ENCODE measurements at regions not wholly inside any gene's neighbourhood (a gene's known extent, or its start where the extent isn't known, plus 50 kb on each side); places are given as distances from the start of the nearest gene placed in this dataset.

GRCh38 chr17:79295307-79295706, 220.7 kb downstream of the ENGASE start:
- no TSS peak for BruUV-seq (replicated peaks)
- POLR2A ChIA-PET: no interaction called here
- no peak overlapping the region for H3K4me3 ChIP-seq (replicated peaks in 1 of 3; ENCODE audit: insufficient read depth in 1 of 3, low read depth in 2 of 3, low read length in 3 of 3)

More at GRCh38 chr17:79295307-79295706, 220.7 kb downstream of the ENGASE start:
- DNase-seq (ENCODE audit: low spot score) (no peak), FAIRE-seq (no peak), ATAC-seq (no peak)
- Histone ChIP-seq H3K36me3 (replicated peaks in 1 of 2; ENCODE audit: control insufficient read depth in 1 of 2, insufficient read depth in 2 of 2, low read length in 2 of 2) (no peaks in the 10 kb centered on the region), H3K9ac (ENCODE audit: insufficient read depth, low read depth, low read length) (no peak overlapping the region), H4K20me1 (ENCODE audit: insufficient read depth, low read length) (peaks cover 5% of the 10 kb centered on the region; the same call in 1 of the 2 replicates), H3K27ac (ENCODE audit: extremely low read length, insufficient read depth, low read length) (no peak overlapping the region), H3K4me2 (ENCODE audit: low read depth, low read length) (no peak overlapping the region), H3K79me2 (ENCODE audit: insufficient read depth, low read length) (no peaks in the 10 kb centered on the region), H2AFZ (ENCODE audit: low read length) (no peak overlapping the region), H3K9me3 (ENCODE audit: low read length) (no peaks in the 10 kb centered on the region), H3K27me3 (ENCODE audit: control insufficient read depth in 1 of 2, insufficient read depth in 2 of 2, low read length in 2 of 2) (peaks cover 12 to 22% of the 10 kb centered on the region in 2 experiments), H3K4me1 (ENCODE audit: insufficient read depth, low read length) (no peaks in the 10 kb centered on the region)
- CTCF ChIA-PET (ENCODE audit: low intra/inter-chr PET ratio, low total read pairs): no interaction called here
- in situ Hi-C loops (cut with HindIII; ENCODE audit: extremely low pct_ligation_motif_present, low pct_unique_long_range_greater_than_20kb): no loop called here
- 18% methylated on average over 6 of the region's 6 CpGs for WGBS (ENCODE audit: low lambda C conversion rate)
- no peak for TF ChIP-seq RXRA (CRISPR knock-in tag; IDR thresholded peaks at IDR 0.05)
- no peak for TF ChIP-seq MEIS2 (CRISPR knock-in tag; IDR thresholded peaks at IDR 0.05)
- no peak for TF ChIP-seq CHD4 (IDR thresholded peaks at IDR 0.05; ENCODE audit: borderline replicate concordance, low read length)
- no peak for TF ChIP-seq JUNB (CRISPR knock-in tag; IDR thresholded peaks at IDR 0.05; ENCODE audit: borderline replicate concordance)
- TF ChIP-seq NFE2L1 (CRISPR knock-in tag; IDR thresholded peaks at IDR 0.05; ENCODE audit: borderline replicate concordance): no peak
- TF ChIP-seq ZNF512 (CRISPR knock-in tag; IDR thresholded peaks at IDR 0.05): no peak
- TF ChIP-seq, protein P1, sequence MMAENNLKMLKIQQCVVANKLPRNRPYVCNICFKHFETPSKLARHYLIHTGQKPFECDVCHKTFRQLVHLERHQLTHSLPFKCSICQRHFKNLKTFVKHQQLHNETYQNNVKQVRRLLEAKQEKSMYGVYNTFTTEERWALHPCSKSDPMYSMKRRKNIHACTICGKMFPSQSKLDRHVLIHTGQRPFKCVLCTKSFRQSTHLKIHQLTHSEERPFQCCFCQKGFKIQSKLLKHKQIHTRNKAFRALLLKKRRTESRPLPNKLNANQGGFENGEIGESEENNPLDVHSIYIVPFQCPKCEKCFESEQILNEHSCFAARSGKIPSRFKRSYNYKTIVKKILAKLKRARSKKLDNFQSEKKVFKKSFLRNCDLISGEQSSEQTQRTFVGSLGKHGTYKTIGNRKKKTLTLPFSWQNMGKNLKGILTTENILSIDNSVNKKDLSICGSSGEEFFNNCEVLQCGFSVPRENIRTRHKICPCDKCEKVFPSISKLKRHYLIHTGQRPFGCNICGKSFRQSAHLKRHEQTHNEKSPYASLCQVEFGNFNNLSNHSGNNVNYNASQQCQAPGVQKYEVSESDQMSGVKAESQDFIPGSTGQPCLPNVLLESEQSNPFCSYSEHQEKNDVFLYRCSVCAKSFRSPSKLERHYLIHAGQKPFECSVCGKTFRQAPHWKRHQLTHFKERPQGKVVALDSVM (CRISPR knock-in tag; IDR thresholded peaks at IDR 0.05): no peak
- no peak for TF ChIP-seq ZNF335 (CRISPR knock-in tag; IDR thresholded peaks at IDR 0.05)
- no peak for TF ChIP-seq DBP (CRISPR knock-in tag; IDR thresholded peaks at IDR 0.05; ENCODE audit: not compliant biosample characterization)
- TF ChIP-seq, protein P2, sequence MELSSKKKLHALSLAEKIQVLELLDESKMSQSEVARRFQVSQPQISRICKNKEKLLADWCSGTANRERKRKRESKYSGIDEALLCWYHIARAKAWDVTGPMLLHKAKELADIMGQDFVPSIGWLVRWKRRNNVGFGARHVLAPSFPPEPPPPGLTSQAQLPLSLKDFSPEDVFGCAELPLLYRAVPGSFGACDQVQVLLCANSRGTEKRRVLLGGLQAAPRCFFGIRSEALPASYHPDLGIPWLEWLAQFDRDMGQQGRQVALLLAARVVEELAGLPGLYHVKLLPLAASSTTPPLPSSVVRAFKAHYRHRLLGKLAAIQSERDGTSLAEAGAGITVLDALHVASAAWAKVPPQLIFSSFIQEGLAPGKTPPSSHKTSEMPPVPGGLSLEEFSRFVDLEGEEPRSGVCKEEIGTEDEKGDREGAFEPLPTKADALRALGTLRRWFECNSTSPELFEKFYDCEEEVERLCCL (CRISPR knock-in tag; IDR thresholded peaks at IDR 0.05; ENCODE audit: borderline replicate concordance): no peak
- TF ChIP-seq, protein P3, sequence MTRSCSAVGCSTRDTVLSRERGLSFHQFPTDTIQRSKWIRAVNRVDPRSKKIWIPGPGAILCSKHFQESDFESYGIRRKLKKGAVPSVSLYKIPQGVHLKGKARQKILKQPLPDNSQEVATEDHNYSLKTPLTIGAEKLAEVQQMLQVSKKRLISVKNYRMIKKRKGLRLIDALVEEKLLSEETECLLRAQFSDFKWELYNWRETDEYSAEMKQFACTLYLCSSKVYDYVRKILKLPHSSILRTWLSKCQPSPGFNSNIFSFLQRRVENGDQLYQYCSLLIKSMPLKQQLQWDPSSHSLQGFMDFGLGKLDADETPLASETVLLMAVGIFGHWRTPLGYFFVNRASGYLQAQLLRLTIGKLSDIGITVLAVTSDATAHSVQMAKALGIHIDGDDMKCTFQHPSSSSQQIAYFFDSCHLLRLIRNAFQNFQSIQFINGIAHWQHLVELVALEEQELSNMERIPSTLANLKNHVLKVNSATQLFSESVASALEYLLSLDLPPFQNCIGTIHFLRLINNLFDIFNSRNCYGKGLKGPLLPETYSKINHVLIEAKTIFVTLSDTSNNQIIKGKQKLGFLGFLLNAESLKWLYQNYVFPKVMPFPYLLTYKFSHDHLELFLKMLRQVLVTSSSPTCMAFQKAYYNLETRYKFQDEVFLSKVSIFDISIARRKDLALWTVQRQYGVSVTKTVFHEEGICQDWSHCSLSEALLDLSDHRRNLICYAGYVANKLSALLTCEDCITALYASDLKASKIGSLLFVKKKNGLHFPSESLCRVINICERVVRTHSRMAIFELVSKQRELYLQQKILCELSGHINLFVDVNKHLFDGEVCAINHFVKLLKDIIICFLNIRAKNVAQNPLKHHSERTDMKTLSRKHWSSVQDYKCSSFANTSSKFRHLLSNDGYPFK (CRISPR knock-in tag; IDR thresholded peaks at IDR 0.05; ENCODE audit: borderline replicate concordance): no peak
- no peak for TF ChIP-seq ATF7 (IDR thresholded peaks at IDR 0.05)
- no peak for TF ChIP-seq ATF7 (CRISPR knock-in tag; IDR thresholded peaks at IDR 0.05)
- TF ChIP-seq, protein P4, sequence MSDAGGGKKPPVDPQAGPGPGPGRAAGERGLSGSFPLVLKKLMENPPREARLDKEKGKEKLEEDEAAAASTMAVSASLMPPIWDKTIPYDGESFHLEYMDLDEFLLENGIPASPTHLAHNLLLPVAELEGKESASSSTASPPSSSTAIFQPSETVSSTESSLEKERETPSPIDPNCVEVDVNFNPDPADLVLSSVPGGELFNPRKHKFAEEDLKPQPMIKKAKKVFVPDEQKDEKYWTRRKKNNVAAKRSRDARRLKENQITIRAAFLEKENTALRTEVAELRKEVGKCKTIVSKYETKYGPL (CRISPR knock-in tag; IDR thresholded peaks at IDR 0.05): no peak
- intact Hi-C loops (cut with micrococcal nuclease; ENCODE audit: unreplicated experiment): no loop called here

Measured in HepG2 (cell line).